DMS 273 (cell line): ENCODE measurements at regions not wholly inside any gene's neighbourhood (a gene's known extent, or its start where the extent isn't known, plus 50 kb on each side); places are given as distances from the start of the nearest gene placed in this dataset.
A peak's percentile ranks its signal among the peaks of the same experiment; 100 is the strongest.

ENCODE experiments used
- DNase-seq: peaks from one replicate; lab custom pipeline; 2025; ENCODE audit not compliant: unreplicated experiment; lab: John Stamatoyannopoulos, UW

DNA sequence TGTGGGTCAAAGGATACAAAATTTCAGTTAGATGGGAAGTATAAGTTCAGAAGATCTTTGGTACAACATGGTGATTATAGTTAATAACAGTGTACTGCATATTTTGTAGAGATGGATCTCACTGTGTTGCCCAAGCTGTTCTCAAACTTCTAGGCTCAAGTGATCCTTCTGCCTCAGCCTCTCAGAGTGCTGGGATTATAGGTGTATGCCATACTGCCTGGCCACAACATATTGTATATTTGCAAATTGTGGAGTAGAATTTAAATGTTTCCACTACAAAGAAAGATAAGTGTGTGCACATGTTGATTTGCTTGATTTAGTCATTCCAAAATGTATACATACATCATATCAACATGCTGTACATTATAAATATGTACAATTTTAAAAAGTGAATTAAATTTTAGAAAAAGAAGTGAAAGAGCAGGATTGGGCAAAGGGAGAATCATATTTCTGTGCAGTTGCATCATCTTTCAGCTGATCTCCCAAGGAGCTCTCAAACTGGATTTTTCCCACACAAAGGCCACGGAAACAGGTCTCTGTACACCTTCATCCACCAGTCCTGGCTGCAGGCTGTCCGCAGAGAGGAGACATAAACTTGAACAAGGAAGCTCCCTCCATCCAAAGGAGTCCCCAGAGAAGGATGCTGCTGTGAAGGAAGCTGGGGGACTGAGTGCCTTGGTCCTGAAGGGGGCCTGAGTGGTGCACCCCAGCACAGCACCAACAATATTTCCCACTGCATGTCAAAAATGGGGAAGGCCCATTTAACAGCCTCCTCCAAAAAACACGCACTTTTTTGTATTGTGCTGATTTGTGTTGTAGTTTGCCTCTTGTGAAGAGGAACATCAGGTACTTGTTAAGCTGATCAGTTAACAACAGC lies 217.1 kb upstream of the GHITM start:
- no peak for DNase-seq

GRCh38 chr10:83925133-83925532 lies 214.2 kb upstream of the GHITM start:
- DNase-seq = no peak

GRCh38 chr10:83926606-83927005 lies 212.7 kb upstream of the GHITM start:
- DNase-seq = no peak

- DNase-seq = peak; percentile 51
Measured at GRCh38 chr10:83927166-83927565, 212.1 kb upstream of the GHITM start.

DNA sequence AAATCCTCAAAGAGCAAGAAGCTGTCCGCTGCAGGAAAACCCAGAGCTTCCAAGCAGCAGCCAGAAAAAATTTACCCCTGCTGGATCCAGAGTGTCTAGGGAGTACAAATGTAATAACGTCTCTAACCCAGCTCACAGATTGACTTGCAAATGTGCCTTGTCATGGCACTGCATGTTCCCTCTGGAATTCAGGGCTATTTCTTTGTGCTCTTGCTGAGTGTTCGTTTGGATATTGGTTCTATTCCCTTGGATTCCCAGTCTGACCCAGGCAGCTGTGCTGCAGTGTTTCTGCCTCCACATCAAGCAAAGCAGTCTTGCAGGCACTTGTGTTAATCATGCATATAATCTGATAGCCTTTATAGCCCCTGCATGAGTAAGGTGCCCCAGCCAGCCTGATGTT lies 209.9 kb upstream of the GHITM start:
- DNase-seq = no peak

GRCh38 chr10:83931669-83932068 lies 207.6 kb upstream of the GHITM start:
- no peak for DNase-seq

DNA sequence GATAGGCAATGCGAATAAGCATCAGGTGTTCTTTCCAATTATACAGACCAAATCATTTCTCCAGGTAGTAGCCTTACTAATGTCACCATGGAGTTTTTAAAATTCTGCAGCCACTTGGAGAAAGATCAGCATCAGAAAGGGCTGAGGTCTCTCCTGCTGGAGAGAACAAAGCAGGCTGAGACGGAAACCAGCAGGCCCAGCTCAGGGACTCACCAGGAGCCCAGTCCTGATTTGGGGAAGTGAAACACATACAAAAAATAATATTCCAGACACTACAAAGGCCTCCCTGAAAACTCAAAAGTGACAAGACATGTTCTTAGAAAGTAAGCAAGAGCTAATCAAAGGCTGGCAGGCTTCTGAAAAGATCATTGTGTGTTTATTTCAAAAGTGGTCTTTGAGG lies 207.1 kb upstream of the GHITM start:
- no peak for DNase-seq

DNA sequence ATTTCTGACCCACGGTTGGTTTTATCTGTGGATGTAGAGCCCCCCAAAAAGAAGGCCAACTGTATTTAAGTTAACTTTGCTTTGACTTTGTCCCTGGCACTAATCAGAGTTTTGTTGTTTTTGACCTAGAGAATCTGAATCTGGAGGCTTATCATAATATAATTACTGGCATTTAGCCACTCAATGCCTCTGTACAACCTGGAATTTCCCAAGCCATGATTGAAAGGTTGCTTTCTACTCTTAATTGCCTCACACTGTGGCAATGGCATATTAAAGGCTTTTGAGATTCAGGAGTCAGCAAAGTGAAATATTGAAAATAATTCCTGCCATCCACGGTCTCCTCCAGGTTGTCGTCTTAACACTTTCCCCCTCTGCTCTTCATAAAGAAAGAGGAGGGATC lies 205.2 kb upstream of the GHITM start:
- DNase-seq = no peak

GRCh38 chr10:83934641-83935338 lies 204.5 kb upstream of the GHITM start:
- DNase-seq = no peak

DNA sequence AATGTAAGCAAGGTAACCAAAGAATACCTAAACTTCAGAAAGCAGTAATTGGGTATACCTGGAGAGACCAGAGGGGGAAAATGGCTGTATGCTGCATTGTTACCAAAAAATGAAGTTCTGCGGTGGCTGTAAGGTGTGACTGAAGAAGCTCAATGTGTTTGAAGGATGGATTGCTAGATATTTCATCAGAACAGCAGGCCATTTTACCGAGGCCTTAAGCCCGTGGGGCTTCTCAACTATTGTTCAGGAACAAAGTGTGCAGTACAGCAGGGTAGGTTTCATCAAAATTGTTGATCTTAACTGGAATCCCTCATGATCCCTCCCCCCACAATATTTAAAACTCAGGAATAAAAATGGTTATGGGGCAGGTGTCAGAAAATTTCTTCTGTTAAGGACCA lies 204.0 kb upstream of the GHITM start:
- DNase-seq = no peak

GRCh38 chr10:83935911-83936310 lies 203.4 kb upstream of the GHITM start:
- no peak for DNase-seq

GRCh38 chr10:83937161-83937560 lies 202.1 kb upstream of the GHITM start:
- no peak for DNase-seq

- DNase-seq = no peak
Measured at GRCh38 chr10:83937826-83938225, 201.5 kb upstream of the GHITM start.

DNA sequence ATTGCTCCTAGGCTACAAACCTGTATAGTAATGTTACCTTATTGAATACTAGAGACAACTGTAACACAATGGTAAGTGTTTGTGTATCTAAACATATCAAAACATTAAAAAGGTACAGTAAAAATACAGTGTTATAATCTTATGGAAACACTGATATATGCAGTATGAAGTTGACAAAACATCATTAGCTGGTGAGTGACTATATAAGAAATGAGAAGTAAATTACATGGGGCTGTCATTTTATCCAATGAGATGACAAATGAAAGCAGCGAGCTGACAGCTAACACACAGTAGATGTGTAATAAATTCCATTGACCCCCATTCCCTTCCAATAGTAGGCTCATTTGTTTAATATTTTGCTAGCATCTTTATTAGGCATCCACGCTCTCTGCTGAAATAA lies 198.1 kb upstream of the GHITM start:
- no peak for DNase-seq

DNA sequence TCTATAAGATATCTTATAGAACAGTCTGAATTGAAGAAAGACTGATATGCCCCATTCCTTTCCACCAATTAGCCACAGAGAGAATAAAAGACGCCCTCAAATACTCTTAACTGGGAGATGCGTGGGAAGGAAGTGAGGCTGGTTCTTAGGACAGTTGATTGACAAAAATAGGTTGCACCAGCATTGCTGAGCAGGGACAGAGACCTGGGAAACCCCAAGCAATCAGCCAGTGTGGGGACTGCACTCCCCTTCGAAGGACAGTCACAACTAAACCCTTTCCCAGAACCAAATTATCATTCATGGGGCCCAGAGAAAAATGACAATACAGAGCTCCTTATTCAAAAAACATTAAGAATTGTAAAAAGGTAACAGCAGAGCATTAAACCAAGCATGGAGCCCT lies 196.9 kb upstream of the GHITM start:
- DNase-seq = no peak

- no peak for DNase-seq
Measured at GRCh38 chr10:83943049-83943448, 196.3 kb upstream of the GHITM start.

DNA sequence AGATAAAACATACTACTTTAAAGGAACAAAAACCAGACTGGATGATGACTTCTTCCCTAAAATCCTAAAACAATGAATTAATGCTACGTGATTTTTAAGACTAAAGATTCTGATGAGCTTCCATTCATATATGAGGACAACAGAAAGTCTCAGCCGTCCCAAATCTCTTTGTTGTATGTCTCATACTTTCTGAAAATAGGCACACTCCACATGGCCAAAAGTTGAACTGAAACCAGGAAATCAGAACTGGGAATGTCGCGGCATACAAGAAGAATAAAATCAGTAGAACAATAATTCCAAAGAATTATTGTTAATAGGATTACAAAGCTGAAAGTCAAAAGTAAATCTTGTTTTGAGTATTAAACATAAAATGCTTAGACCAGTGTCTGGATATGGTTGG lies 195.4 kb upstream of the GHITM start:
- no peak for DNase-seq

DNA sequence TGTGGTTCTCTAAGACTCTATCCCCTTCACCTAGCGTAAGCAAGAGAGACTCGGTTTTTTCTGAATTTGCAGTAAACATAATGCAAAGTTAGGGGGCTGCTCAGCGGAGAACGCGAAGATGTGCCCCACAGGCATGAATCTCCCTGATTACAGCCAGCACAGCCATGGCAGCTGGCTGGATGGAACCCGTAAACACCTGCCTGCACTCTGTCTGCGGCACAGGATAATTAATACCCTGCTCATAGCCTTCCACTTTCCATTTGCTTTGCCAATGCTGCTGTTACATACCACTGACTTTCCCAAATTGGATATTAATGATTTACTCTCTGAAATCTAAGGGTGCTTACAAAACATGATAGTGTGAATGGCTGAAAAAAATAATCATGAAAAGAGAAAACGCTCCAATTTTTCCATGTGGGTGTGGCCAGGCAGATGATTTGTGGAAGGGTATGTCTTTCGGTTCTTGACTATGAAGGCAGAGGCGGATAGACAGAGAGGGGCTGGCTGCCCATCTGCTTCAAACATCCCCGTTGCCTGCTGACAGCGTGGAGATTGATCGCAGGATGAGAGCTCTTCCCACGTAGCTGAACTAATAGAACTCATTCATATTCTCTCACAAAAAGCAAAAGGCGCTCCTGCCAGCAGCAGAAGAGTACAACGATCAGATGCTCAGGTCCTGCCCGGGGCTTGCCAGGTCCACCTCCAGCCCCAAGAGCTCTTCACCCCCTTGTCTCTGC lies 193.2 kb upstream of the GHITM start:
- no peak for DNase-seq

GRCh38 chr10:83952314-83952713 lies 187.0 kb upstream of the GHITM start:
- no peak for DNase-seq

GRCh38 chr10:83953589-83953988 lies 185.7 kb upstream of the GHITM start:
- no peak for DNase-seq

- no peak for DNase-seq
Measured at GRCh38 chr10:83954193-83954799, 185.0 kb upstream of the GHITM start.
